T-helper 2 cell treated with Interferon-gamma antibody and Interleukin-4, amounts not matched to agents 100 ng/mL and 5 ng/mL, for 36 hours (primary cell): ENCODE measurements at regions not wholly inside any gene's neighbourhood (a gene's known extent, or its start where the extent isn't known, plus 50 kb on each side); places are given as distances from the start of the nearest gene placed in this dataset.

ENCODE experiments used
- intact Hi-C: fragments of 100-400 bp; cut with micrococcal nuclease; formaldehyde crosslinking; loops from one replicate; pipeline ENCODE4 v1.15.1; 2023

DNA sequence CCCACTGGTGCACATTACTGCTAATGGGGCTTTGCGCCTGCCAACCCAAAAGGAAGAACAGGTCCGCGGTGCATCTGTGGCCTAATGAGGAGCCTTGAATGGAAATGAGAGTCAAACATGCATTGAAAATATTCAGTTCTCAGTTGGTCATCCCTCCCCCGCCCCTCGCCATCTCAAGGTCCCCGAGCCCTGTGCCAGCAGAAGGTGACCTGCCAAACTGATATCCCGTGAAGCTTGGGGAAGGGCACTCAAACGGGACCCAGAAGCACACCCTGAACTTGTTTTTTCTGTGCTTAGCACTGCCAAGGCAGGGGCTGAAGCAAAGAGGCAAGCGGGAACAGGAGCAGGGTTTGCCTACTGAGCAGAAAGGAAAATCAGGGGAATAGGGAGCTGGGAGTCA lies 67.9 kb upstream of the ZNF648 start:
- intact Hi-C loops: no loop called here

DNA sequence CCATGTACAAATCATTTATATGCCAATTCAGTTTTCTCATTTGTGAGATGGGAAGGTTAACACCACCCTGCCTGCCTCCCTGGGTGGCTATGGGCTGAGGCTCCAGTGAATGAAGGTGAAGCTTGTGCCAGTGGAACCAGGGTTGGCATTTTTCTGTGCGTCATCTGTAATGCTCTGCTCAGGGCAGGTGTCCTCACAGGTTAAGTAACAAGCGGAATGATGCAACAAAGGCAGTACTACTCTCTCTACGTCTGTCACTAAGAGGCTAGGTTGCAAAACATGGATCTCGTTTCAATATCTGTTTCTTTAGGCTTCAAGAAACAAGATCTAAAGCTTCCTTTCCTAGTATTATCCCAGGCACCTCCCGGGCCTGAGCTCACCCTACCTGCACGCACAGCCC lies 67.0 kb upstream of the ZNF648 start:
- intact Hi-C loops: no loop called here

GRCh38 chr1:182127656-182128055 lies 66.1 kb upstream of the ZNF648 start:
- intact Hi-C loops: no loop called here

DNA sequence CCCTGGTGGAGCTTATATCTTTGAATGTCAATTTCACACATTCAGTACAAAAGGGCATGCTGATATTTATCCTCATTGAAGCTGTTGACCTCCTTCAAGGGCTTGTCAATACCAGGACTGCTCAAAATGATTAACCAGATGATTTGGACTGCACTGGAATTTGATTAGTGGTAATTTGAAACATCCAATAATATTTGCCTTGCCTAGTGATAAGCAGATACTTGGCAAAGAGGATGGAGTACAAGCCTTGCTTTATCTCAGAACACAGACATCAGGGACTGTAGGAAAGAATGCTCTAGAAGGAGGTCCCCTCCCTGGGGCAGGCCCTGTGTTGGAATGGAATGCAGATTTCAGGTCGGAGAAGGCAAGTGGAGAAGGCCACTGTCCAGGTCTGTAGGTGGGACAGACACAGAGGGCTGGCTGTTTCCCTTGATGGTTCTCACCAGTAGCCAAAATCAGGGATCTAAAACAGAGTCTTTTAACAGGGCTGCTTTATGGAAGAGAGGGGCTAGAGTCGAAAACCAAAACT lies 64.8 kb upstream of the ZNF648 start:
- intact Hi-C loops: no loop called here

- intact Hi-C loops: no loop called here
Observed at GRCh38 chr1:182122913-182123260, 61.4 kb upstream of the ZNF648 start.

- intact Hi-C loops: no loop called here
Observed at GRCh38 chr1:182122256-182122912, 60.9 kb upstream of the ZNF648 start.

DNA sequence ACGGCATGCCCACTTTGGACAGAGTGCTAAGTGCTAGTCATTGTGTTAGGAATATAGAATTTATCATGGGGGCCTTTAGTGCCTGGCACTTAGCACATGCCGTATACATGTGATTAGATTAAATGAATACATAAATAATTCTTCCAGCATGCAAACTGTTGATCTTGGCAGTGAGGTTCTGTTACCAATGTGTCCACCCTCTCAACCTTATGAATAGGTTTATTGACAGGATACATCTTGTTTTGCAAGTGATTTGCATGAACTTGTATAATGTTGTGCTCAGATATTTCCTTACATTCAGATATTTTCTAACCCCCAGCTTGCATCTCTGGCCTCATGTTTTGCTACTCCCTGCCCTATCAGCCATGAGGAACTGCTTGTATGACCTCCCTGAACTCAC lies 60.3 kb upstream of the ZNF648 start:
- intact Hi-C loops: no loop called here

GRCh38 chr1:182120411-182121258 lies 59.1 kb upstream of the ZNF648 start:
- intact Hi-C loops: no loop called here

- intact Hi-C loops: no loop called here
Observed at GRCh38 chr1:182119631-182120030, 58.1 kb upstream of the ZNF648 start.

DNA sequence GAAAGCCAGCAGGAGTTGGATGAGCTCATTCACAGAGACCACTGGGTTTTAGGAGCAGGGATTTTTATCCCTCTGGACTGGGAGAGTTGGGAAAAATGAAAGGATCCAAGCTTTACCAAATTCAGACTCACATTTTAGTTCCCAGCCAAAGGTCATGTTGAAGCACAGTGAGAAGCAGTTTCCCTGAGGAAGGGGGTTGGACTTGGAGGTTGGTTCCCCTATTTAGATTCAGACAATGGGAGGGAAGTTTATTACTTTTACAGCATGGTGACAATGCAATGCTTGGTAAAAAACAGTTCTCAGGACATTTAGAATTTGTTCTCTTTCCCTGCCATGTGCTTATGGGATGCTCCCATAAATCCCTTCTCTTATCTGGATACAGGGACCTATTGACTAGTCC lies 57.3 kb upstream of the ZNF648 start:
- intact Hi-C loops: no loop called here

DNA sequence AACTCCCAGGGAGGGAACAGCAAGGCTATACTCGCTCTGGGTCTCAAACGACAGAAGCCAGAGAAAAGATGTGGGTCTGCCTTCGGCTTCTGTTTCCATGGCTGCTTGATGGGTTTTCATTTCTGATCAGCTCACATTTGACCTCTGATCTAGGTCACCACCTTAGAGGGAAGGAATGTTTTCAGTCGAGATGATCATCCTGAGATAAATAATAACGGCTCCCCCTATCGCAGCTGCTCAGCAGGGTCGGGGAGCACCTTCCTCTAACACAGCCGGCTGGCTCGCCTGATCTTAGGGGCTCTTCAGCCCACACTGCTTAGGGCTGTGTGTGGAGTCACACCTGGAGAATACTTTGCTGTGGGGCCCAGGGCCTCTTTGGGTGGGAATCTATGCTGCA lies 53.1 kb upstream of the ZNF648 start:
- intact Hi-C loops: no loop called here

DNA sequence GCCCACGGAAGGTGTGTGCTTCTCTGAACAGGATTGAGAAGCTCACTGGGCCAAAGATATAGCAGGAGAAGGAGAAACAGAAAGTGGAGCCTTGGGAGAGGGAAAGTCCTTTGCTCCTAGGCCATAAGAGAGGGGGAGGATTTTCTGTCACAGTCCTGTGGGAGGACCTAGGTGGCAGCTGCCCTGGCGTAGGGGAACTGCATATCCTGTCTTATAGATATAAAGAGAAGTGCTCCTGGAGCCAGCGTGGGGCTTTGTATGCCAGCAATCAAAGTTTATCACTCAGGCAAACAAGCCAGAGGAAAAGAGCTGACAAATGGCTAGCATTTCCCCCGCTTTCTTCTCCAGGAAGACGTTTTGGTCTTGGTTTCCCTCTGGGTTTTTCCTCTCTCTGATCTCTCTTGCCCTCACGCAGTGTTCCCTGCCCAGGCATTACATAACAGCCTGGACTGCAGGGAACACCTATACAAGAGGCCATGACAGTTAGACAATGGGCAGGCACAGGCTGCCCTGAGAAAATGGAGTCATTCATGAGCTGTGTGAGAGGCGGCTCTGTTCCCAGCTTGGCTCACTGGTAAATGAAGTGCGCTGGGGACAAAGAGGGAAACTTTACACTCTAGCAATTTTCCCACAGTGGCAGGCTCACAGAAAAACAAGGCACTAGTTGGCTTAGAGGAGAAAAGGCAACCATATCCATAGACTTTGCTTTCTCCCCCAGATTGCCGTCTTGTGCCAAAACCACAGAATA lies 52.5 kb upstream of the ZNF648 start:
- intact Hi-C loops: no loop called here

- intact Hi-C loops: no loop called here
Observed at GRCh38 chr1:182111496-182111895, 50.0 kb upstream of the ZNF648 start.
